NCI-H345 treated with DMSO at 0.1 percent for 48 hours (cell line): ENCODE measurements at regions not wholly inside any gene's neighbourhood (a gene's known extent, or its start where the extent isn't known, plus 50 kb on each side); places are given as distances from the start of the nearest gene placed in this dataset.
A peak's percentile ranks its signal among the peaks of the same experiment; 100 is the strongest.
"Not testable (repeated sequence)": the region's sequence is repeated elsewhere in the genome, so short reads cannot be mapped to it uniquely, and the experiment has no call there.

ENCODE experiments used
- DNase-seq: peaks from one replicate; lab custom pipeline; 2025; ENCODE audit not compliant: unreplicated experiment; lab: John Stamatoyannopoulos, UW

- DNase-seq, result peak; percentile 58
Observed at GRCh38 chr11:33475993-33476392, 218.8 kb downstream of the HIPK3 start.

GRCh38 chr11:33474866-33475265 lies 217.7 kb downstream of the HIPK3 start:
- no peak for DNase-seq

- DNase-seq, result no peak
Observed at GRCh38 chr11:33471541-33471940, 214.4 kb downstream of the HIPK3 start.

GRCh38 chr11:33467966-33468365 lies 210.8 kb downstream of the HIPK3 start:
- no peak for DNase-seq

GRCh38 chr11:33463059-33463458 lies 205.9 kb downstream of the HIPK3 start:
- DNase-seq, result no peak

- DNase-seq, result no peak
Observed at GRCh38 chr11:33461369-33462125, 204.4 kb downstream of the HIPK3 start.

- no peak for DNase-seq
Observed at GRCh38 chr11:33457948-33458347, 200.8 kb downstream of the HIPK3 start.

GRCh38 chr11:33455867-33456463 lies 198.8 kb downstream of the HIPK3 start:
- DNase-seq, result no peak

- DNase-seq, result peak; percentile 21
Observed at GRCh38 chr11:33454264-33454663, 197.1 kb downstream of the HIPK3 start.

- no peak for DNase-seq
Observed at GRCh38 chr11:33452836-33453624, 195.8 kb downstream of the HIPK3 start.

GRCh38 chr11:33451364-33451763 lies 194.2 kb downstream of the HIPK3 start:
- DNase-seq, result no peak

GRCh38 chr11:33449798-33450197 lies 192.6 kb downstream of the HIPK3 start:
- no peak for DNase-seq

- DNase-seq, result no peak
Observed at GRCh38 chr11:33448461-33449130, 191.4 kb downstream of the HIPK3 start.

- DNase-seq, result no peak
Observed at GRCh38 chr11:33445761-33446161, 188.6 kb downstream of the HIPK3 start.

- DNase-seq, result no peak
Observed at GRCh38 chr11:33444835-33445594, 187.8 kb downstream of the HIPK3 start.

- no peak for DNase-seq
Observed at GRCh38 chr11:33443684-33444083, 186.5 kb downstream of the HIPK3 start.

- no peak for DNase-seq
Observed at GRCh38 chr11:33438301-33438700, 181.1 kb downstream of the HIPK3 start.

GRCh38 chr11:33437529-33437928 lies 180.3 kb downstream of the HIPK3 start:
- no peak for DNase-seq

GRCh38 chr11:33435216-33435615 lies 178.0 kb downstream of the HIPK3 start:
- DNase-seq, result no peak

GRCh38 chr11:33434294-33434693 lies 177.1 kb downstream of the HIPK3 start:
- no peak for DNase-seq

- not testable (repeated sequence) for DNase-seq
Observed at GRCh38 chr11:33428435-33428834, 171.3 kb downstream of the HIPK3 start.
